Activated T-cell treated with anti-CD3 and anti-CD28 coated beads for 48 hours (primary cell): ENCODE measurements at regions not wholly inside any gene's neighbourhood (a gene's known extent, or its start where the extent isn't known, plus 50 kb on each side); places are given as distances from the start of the nearest gene placed in this dataset.
"Not testable (repeated sequence)": the region's sequence is repeated elsewhere in the genome, so short reads cannot be mapped to it uniquely, and the experiment has no call there.

ENCODE experiments used
- DNase-seq: peaks from one replicate; pipeline ENCODE4 v3.0.0-alpha.2; 2020; ENCODE audit warnings: low read depth

GRCh38 chr19:27955485-27956480, 1257.2 kb downstream of the UQCRFS1 start:
- no peak for DNase-seq

DNA sequence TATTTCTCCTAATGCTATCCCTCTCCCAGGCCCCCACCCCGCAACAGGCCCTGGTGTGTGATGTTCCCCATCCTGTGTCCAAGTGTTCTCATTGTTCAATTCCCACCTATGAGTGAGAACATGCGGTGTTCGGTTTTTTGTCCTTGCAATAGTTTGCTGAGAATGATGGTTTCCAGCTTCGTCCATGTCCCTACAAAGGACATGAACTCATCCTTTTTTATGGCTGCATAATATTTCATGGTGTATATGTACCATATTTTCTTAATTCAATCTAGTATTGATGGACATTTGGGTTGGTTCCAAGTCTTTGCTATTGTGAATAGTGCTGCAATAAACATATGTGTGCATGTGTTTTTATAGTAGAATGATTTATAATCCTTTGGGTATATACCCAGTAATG, 1270.3 kb downstream of the UQCRFS1 start:
- not testable (repeated sequence) for DNase-seq

- DNase-seq: no peak
These were observed 1276.8 kb downstream of the UQCRFS1 start for GRCh38 chr19:27936139-27936538.

DNA sequence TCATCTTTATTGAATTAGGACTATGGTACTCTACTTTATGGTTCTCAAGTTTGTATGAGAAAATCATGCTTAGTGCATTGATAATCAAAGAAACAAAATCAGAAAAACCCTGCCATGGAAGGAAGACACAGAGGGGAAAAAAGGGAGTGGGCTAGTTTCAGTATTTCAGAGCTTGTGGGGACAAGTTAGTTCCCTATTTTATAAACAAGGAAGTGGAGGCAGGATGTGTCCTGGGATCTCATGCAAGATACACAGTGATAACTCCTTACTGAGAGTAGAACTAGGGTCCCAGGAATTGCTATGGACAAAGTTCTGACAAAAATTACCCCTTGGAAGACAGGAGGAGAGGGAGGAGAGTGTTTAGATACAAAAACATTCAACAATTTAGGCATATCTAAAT, 1277.3 kb downstream of the UQCRFS1 start:
- DNase-seq: no peak

- no peak for DNase-seq
These were observed 1283.6 kb downstream of the UQCRFS1 start for GRCh38 chr19:27929399-27929798.

DNA sequence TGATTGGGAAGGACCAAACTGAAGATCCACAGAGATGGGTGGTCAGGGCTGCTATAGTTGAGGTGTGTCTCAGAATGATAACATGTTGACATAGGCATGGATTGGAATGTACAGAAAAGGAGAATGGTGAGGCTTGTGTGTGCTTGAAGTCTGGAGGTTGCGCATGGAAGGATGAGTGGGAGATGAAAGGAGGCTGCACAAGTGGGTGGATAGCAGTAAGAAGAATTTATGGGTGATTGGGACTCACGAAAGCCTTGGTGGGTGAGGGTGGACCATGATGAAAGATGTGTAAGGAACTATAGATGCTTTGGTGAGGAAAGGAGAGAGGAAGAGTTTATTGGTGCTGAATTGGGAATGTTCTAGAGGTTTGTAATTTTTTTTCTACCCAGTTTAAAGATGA, 1287.7 kb downstream of the UQCRFS1 start:
- no peak for DNase-seq

DNA sequence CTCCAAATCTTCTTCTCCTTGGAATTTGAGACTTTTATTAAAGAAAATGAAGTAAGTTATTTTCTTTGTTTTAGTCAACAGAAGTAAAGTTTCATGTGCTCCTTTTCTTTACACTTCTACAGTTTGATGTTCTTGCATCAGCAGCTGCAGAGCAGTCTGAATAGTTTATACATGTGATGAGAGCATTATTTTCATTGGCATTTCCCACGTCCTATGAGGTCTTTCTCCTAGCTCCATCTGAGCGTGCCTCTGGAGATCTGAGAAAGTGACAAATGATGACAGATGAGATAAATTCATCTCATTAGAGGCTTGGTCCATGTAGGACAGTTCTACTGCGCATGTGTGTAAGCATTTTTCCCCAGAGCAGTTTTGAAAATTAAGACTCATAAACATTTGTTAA, 1290.0 kb downstream of the UQCRFS1 start:
- no peak for DNase-seq

GRCh38 chr19:27920774-27921173, 1292.2 kb downstream of the UQCRFS1 start:
- no peak for DNase-seq

- no peak for DNase-seq
These were observed 1294.1 kb downstream of the UQCRFS1 start for GRCh38 chr19:27918818-27919217.

- DNase-seq: no peak
These were observed 1301.6 kb downstream of the UQCRFS1 start for GRCh38 chr19:27911122-27911898.

DNA sequence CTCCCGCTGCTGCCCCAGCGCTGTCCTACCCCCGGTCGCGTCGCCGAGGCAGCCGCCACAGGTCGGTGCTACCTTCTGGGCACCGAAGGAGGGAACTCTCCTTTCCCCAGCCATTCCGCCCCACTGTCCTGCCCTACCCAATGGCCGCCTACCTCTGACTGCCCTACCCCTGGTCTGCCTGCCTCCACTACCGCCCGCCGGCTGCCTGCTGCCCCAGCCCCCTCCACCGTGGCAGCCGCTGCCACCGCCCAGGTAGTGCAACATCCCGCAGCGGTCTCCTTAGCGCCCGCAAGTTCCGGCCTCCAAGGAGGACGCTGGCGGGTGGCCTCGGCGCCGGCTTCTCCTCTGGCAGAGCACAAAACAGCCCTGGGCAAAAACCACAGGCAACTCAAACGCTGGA, 1303.1 kb downstream of the UQCRFS1 start:
- no peak for DNase-seq

DNA sequence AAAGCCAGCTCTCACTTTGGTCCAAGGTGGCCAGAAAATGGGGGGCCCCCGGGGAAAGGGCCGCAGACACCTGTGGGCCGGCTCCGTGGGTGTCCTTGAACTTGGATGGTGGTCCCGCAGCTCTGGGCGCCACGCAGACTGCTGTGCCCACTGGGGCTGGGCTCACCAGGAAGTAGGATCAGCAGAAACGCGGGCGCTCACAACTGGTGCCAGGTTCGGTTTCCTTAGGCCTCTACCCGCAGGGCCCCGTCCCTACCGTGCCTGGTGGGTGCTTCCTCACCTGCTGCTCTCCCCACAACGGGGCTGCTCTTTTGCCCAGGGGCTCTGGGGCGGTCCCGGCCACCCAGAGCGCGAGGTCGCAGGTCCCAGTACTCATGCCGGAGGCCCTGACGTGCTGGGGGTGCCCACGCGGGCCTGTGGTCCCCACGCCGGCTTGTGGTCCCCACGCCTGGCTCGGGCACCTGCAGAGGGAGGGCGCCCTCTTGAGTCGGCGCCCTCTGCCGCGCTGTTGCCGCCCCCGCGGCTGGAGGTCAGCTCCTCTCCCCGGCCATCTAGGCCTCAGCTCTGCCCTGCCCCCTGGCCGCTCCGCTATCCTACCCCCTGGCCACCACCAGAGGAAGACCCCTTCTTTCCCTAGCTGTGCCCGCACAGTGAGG, 1303.6 kb downstream of the UQCRFS1 start:
- no peak for DNase-seq

- DNase-seq: no peak
These were observed 1306.9 kb downstream of the UQCRFS1 start for GRCh38 chr19:27906081-27906480.

- DNase-seq: no peak
These were observed 1307.9 kb downstream of the UQCRFS1 start for GRCh38 chr19:27905074-27905473.

GRCh38 chr19:27901078-27901477, 1311.9 kb downstream of the UQCRFS1 start:
- no peak for DNase-seq

GRCh38 chr19:27896091-27896490, 1316.9 kb downstream of the UQCRFS1 start:
- DNase-seq: no peak

DNA sequence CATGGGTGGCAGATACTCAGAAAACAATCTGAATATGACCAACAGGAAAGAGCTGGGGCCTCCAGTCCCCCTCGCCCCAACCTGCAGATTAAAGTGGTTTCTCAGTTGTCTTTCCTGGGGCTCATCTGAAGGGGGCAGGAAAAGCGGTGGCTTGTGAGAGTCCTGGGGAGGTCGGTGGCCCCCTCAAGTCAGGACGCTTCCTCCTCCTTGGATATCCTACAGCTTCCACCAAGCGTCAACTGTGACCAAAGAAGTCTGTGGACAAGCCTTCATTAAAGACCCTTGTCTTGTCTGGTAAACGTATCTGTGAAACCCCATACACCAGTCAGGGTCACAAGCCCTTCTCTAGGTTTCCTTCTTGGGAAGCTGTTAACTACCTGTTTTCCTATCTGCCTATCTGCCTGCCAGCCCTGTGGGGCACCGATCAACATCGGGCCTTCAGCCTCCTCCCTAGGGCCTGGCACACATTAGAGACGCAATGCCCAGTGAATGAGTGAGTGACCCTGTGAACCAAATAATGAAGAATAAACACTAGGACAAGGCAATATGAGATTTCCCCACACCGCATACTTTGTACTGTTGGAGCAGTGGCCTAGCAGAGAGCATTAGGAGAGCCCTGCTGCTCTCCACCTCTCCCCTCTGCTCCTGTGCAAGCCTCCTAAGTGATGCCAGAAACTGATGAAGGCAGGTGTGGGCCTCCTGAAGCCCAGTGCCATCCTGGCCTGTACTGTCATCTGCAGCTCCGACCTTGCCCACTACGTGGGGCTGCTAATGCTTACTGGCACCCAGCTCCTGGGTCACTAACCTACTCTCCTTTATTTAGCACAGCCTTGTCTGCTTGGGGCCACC, 1317.8 kb downstream of the UQCRFS1 start:
- DNase-seq: no peak

GRCh38 chr19:27892500-27892899, 1320.5 kb downstream of the UQCRFS1 start:
- no peak for DNase-seq

DNA sequence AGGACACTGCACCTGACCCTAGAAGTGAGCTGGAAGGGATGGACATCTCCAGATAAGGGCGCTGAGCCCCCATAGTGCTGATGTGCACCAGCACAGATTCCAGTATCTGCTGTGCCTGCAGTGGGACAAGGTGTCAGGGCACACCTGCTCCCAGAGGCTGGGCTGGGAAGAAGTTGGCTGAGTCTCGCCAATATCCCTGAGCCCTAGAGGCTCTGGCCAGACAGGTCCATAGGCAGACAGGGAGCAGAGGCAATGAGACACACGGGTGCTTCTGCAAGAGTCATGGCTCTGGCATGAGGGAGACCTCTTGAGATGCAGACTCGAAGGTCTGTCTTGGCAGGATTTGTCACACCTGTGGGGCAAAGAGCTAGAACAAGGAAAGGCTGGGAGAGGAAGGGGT, 1321.5 kb downstream of the UQCRFS1 start:
- no peak for DNase-seq

- no peak for DNase-seq
These were observed 1322.3 kb downstream of the UQCRFS1 start for GRCh38 chr19:27890696-27891095.

DNA sequence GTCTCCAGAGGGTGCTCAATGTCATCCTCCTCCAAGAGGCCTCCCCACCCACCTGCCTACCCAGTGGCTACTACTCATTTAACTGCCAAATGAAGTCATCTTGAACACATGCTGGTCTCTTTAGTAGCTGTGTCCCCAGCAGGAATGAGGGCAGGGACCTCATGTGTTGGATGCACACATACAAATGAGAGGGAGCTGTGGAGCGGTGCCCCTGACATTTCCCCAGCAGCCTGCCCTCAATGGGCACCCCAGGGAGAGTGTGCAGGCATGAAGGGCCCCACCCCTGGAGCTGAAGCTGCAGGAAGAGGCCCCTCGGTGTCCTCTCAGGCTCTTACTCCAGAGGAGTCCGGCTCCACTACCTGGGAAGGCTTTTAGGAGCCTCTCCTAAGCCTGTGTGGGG, 1322.7 kb downstream of the UQCRFS1 start:
- DNase-seq: no peak

GRCh38 chr19:27889156-27889555, 1323.8 kb downstream of the UQCRFS1 start:
- DNase-seq: no peak
